ENCODE measurements at regions not wholly inside any gene's neighbourhood (a gene's known extent, or its start where the extent isn't known, plus 50 kb on each side); places are given as distances from the start of the nearest gene placed in this dataset.

DNA sequence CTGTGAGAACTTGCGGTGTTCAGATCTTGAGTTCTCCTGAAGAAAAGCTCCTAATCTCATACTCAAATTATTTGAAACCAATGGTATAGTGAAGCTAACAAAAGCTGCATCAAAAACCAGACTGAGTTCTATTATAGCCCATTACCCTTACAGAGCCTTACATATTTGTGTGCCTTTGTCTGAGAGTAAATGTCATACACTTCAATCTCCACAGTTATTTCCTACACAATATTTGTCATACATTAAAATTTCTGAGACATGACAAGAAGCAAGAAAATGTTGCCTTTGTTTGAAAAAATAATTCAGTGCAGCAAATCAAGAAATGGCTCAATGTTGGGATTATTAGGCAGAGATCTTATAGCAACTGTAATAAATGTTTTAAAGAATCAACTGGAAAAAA is 776.1 kb upstream of the MBL2 start:
- TF ChIP-seq, protein P1, sequence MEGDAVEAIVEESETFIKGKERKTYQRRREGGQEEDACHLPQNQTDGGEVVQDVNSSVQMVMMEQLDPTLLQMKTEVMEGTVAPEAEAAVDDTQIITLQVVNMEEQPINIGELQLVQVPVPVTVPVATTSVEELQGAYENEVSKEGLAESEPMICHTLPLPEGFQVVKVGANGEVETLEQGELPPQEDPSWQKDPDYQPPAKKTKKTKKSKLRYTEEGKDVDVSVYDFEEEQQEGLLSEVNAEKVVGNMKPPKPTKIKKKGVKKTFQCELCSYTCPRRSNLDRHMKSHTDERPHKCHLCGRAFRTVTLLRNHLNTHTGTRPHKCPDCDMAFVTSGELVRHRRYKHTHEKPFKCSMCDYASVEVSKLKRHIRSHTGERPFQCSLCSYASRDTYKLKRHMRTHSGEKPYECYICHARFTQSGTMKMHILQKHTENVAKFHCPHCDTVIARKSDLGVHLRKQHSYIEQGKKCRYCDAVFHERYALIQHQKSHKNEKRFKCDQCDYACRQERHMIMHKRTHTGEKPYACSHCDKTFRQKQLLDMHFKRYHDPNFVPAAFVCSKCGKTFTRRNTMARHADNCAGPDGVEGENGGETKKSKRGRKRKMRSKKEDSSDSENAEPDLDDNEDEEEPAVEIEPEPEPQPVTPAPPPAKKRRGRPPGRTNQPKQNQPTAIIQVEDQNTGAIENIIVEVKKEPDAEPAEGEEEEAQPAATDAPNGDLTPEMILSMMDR (IDR thresholded peaks at IDR 0.05): no peak
- TF ChIP-seq POLR2A (IDR thresholded peaks at IDR 0.05): no peak
